ENCODE measurements at regions not wholly inside any gene's neighbourhood (a gene's known extent, or its start where the extent isn't known, plus 50 kb on each side); places are given as distances from the start of the nearest gene placed in this dataset.

DNA sequence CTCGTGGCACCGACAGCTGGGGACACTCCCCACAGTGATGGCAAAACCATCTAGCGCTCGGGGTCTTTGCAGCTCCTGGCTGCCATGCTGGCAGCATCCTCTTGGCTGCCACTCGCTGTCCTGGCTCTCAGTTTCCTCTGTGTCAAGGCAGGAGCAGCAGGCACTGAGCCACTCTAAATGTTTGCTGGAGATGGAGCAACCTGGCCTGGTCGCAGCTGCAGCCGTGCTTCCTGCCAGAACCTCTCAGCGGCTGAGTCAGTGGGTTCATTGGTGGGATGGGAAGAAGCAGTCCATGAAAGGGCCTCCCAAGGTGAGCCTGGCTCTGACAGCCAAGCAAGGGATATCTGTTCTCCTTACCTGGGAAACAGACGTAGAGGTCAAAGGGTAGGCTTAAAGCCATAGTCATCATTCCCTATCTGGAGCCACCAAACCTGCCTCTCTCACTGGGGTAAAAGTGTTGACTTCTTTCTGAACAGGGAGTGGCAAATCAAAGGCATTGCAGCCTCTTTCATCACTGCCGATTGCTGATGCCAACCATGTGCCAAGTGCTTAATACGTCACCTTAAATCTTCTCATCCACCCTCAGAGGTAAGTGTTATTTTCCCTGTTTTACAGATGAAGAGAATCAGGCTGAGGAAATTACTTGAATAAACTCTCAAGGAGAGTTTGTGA, 304.8 kb upstream of the ZNF462 start:
- DNase-seq = no peak

DNA sequence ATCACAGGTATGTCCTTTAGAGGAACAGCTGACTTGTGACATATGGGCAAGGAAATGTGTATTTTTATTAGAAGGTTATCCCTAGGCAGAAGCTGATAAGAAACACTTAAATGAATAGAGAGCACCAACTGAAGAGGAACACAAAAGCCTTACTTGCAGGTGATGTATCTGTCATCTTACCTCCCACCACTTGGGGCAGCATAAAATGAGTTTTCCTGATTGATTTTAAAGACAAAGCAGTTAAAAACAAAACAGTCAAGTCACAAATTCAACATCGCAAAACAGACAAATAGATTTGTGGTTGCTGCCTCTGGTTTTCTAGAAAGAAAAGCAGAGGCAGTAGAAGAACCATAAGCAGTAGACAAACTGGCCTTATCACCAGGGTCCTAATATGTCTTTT, 302.4 kb upstream of the ZNF462 start:
- DNase-seq = no peak

DNA sequence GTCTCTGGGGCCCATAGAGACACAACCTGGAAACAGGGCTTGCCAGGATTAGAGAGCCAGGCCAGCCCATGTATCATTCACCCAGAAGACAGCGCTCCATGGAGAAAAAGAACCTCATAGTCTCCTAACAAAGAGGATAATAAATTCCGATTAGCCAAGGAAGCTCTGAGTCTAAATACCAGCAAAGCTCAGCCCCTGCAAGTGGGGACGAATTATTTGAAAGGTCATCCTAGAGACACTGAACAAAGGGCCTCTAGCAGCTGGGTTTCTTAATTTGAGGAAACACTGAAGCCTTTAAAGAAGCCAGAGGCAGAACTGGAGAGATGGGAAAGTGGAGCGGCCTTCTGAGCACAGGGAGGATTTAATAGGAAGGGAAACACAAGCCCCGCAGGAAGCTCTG, 287.1 kb upstream of the ZNF462 start:
- DNase-seq = no peak

DNA sequence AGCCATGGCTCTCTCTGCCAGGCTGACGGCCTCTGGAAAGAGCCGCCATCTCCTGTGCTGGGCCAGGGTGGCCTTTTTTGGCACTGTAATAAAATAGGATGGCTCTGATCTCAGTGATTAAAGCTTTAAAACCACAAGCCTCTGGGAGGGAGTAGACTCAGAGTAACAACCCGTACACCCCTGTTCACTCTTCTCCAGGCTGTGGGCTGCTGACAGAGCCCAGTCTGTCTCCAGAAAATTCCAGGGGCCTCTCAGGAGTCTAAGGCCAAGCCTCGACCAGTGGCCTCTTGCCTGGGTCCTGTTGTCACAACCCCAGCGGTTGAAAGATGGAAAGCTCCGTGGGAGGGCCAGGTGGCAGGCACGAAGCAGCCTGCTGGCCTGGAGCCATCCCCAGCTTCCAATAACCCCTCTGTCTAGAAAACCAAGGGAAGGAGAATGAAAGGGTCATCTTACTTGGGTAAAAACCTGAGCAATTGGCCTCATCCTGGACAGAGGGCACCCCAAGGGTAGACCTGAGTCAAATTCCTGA, 286.7 kb upstream of the ZNF462 start:
- DNase-seq = no peak

DNA sequence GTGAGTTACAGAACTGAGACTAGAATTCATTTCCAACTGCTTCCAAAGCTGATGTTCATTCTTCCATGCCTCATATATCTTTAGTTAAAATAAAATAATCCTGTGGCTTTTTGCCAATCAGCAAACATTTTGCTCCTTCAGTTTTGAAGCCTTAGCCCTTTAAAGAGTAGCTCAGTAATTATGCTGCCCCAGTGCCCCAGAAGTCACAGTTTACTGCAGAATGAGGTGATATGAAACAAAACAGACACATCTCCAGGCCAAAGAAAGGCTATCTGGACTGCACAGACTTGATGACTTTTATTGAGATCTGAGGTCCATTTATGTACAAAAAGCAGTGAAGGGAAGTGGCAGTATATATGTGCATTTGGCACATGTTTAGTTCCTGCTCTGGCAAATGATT, 285.8 kb upstream of the ZNF462 start:
- no peak for DNase-seq

DNA sequence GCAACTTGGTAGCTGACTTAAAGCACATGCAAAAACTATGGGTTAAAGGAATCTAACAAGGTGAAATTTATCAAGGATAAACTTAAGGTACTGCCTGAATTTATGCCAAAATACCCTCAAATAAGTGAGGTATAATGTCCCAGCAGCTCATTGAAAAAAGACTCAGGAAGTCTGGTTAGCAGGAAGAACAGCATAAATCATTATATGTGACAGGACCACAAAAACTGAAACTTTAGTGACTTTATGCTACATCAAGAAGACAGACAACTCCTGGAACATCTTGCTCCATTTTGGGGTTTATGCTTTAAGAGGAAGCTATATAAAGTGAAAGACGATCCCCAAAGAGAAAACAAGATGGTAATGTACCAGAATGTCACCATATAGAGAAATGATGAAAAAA, 282.4 kb upstream of the ZNF462 start:
- no peak for DNase-seq

DNA sequence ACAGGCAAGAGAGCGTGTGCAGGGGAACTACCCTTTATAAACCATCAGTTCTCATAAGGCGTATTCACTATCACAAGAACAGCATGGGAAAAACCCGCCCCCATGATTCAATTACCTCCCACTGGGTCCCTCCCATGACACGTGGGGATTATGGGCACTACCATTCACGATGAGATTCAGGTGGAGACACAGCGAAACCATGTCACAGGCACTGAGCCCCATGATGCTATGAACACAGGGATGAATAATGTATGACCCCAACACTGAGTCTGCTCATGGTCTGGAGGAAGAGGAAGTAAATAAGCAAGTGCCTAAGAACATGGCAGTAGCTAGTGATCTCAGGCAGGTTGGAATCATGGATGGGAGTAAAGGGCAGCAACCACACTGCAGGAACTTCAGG, 281.0 kb upstream of the ZNF462 start:
- no peak for DNase-seq

DNA sequence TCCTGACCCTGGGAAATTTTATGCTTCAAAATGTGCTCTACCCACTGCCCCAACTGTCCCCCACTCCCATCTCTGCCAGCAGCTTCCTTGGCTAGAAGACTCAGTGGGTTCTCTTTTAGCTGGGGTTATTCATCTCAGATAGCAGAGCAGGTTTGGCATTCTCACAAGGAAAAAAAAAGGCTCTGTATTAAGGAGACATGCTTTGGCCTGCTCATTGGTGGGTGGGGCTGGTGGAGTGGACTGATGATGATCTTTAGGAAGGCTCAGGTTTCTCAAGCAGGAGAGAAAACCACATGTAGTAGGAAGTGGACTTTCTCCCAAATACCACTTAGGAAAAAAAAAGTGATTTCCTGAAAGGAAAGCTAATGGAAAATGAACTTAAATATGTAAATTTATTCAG, 279.2 kb upstream of the ZNF462 start:
- DNase-seq = no peak

DNA sequence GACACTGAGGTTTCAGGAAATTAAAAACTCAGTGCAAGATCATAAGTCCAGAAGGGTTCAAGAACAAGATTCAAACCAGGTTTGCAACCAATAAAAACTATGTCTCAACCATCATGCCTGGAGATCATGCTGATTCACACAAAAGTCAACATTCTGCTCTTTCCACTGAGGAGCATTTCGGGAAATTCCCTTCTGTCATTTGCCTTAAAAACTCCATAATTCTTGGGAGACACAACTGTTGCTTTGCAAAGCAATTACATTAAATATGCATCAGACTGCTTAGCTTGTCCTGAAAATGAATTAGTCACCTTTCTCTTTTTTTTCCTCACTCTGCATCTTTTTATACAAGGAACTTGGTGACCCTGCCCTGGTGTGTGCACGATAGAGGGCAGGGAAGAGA, 275.9 kb upstream of the ZNF462 start:
- DNase-seq = no peak

DNA sequence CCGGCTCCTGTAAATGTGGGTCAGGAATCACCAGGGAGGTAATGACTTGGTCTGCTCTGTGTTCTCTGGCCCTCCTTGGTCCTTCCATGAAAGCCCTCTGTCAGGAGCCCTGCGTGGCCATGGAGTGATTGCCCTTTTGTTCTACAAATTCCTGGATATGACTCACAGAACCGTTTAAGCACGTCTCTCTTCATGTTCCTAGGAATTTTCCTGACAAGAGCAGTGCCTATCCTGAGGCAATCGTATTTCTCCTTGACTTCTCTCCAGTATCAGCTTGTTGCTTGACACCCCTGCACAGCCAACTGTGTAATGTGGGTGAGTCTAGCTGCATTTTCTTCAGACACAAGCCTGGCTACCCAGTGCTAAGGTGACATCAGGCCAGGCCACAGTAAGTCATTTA, 274.3 kb upstream of the ZNF462 start:
- no peak for DNase-seq

DNA sequence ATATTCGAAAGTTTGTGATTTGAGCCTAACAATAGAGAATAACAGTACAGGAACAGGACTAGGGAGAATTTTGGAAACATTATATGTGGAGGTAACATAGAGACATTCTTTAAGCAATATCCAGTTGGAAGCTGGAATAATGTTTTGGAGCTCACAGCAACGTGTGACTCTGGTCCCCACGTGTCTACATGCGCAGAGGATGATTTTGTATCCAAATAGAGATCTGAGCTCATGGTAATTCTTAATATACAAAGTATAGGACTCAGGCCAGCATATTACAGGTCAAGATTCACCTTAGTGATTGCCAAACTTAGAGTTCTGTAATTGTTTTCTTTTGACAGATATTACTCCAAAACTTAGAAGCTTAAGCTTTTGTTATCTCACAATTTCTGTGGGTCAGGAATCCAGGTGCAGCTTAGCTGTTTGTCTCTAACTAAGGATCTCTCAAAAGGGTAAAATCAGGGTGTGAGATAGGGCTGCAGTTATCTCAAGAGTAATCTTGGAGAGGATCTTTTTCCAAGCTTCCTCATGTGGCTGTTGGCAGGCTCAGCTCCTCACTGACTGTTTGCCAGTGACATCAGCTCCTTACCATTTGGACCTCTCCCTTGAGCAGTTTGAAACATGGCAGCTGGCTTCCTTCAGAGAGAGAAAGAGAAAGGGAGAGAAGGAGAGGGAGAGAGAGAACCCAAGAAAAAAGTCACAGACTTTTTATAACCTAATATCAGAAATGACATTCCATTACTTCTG, 272.0 kb upstream of the ZNF462 start:
- no peak for DNase-seq

DNA sequence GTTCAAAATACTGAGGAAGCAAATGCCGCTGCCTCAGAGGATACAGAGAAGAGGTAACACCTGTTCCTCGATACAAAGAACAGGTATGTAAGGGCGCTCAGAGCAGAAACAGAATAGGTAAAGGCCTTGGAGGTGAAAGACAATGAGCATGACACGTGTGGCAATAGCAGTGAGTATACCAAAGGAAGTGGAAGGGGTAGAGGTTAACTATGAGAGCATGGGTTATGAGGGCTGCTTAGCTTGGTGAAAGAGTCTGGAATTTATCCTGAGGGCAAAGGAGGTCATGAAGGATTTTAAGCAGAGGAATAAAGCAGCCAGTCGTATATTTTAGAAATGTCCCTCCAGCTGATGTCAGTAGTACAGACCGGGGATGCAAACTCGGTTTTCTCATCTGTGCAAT, 269.8 kb upstream of the ZNF462 start:
- DNase-seq = no peak

DNA sequence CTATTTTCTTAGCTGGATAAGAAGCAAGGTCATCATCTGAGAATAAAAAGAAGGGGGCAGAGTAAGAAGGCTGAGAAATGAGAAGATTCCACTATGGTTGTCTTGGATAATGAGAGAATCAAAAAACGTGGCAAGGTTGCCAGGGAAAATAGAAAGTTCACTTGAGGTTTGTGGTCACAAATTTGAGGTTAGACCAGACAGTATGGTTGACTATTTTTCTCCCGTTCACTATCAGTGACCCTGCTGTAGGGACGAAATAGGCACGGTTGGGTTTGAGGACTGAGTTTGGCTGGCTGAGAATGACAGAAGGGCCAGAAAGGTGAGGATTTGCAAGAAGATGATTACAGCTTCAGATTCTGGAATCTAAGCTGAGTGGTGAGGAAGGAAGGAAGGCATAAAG, 266.0 kb upstream of the ZNF462 start:
- DNase-seq = no peak

DNA sequence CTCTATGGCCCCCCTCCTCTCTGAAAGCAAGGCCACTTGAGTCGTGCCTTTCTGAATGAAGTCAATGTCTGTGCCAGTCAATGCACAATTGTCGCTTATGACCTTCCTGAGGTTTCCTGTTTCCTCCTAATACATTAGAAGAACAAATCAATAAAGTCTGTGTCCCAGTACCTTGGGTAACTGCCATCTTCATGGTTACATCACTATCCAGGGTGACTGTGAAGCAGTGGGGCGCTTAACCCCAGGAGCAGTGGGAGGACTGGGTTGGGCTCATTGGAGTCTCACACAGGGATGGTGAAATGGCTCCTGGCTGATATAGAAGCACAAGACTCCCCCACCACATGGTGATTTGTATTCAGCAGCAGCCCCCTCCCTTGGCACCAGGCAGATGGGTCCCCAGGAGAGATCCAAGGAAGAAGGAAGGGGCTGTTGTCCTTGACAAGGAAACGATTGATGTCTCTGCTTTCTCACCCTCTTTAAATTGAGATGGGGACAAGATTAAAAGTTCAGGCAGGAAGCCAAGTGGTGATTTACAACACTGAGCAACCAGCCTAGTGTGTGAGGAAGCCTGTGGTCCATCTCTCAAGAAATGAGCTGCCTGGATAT, 261.9 kb upstream of the ZNF462 start:
- DNase-seq = no peak

DNA sequence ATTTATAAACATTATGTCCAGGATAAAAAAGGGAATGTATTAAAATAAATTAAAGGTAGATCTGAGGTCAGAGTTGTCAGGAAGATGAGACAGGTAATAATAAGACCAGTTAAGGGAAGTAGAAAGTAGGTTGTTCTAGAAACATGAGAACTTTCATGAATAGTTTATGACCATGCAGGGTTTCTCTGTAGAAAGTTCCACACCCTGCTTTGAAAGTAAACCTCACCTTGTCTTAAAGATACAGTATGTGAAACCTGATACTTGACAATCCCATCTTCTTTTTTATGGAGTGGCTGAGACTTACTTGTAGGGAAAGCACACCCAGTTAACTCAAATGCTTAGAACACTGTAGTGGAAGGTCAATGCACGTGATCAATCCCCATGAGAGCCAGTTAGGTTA, 260.6 kb upstream of the ZNF462 start:
- no peak for DNase-seq

DNA sequence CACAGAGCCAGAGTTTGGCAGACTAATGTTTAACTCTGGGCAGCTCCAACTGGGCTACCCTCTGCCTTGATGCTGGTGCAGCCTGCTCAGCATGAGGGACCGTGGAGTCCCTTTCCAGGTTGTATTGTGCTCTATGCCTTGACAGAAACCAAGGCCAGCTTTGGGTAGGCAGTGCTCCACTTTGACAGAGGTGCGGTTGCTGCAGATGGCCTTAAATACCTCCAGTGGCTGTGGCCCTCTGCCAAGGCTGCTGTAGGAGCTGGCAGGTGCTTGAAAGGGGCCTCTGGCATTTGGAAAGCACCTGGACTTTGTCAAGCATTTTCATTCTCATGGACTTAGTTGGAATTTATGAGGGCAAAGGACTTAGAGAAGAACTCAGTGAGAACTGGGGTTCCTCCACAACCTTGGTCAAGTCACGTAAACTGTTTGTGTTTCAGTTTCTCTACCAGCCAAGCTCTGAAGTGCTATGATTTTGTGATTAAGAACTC, 249.7 kb upstream of the ZNF462 start:
- DNase-seq = no peak

DNA sequence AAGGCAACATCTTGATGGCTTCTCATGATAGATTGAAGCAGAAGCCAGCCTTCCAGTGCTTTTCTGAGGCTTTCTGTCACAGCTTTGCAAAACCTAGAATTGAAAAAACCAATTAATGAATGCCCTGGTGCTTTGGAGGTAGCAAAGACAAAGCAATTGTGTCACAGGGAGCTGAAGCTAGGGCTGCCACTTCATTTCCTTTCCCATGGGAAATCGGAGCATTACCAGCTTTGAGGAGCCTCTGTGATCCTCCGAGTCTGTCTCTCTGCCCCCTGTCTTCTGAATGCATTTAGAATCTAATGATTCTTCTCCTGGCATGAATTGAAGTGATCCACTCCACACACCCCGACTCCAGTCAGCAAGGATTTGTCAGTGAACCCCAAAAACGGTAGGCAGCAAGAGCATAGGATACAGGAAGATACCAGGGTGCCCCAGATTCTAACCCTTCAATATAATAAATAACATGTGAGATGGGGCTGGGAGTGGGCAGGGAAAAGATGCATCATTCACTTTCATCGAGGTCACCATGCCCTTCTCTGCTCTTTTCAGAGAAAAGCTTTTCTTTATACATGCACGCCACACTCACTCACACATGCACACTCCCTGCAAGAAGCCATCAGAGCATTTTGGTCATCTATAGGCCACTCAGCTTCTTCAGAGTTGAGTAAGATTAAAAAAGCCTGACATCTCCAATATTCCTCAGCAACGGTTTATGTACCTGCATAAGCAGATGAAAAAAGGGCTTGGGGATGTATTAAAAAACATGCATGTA, 247.7 kb upstream of the ZNF462 start:
- DNase-seq = no peak

DNA sequence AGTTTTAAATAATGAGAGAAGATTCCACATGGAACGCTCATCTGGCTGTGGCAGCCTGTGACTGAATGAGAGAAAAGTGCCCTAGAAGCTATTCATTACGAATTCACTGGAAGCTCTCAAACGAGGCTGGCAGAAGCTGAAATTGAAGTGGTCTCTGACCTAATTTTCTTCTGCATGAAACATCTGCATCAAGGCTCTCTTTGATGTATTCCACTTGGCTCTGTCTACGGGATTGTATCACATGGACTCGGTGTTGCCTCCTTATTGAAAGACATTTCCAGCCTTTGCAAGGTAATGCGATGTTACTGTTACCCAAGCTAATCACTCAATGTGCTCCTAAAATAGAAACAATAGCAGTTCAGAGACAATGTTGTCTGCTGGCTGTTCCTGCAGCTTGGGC, 246.9 kb upstream of the ZNF462 start:
- no peak for DNase-seq

DNA sequence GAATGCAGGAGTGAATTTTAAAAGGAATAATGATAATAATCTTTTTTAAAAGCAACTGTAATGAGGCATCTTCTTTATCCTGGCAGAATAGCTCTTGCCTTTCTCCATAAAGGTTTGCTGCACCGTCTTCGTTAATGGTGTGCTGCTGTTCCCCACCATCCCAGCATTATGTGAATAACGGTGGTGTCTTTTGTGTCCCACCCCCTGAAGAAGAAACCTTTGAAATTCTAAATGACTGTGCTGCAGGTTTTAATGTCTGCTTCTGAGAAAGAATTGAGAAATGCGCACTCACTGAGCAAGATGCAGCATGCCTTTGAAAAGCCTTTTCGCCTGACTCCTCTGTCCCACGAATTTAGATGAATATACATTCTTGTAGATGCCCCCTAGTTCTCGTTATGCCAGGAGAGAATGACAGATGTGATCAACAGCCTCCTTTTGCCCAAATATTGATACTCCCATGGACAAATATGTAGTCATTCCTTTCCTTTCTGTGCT, 246.1 kb upstream of the ZNF462 start:
- DNase-seq = no peak

DNA sequence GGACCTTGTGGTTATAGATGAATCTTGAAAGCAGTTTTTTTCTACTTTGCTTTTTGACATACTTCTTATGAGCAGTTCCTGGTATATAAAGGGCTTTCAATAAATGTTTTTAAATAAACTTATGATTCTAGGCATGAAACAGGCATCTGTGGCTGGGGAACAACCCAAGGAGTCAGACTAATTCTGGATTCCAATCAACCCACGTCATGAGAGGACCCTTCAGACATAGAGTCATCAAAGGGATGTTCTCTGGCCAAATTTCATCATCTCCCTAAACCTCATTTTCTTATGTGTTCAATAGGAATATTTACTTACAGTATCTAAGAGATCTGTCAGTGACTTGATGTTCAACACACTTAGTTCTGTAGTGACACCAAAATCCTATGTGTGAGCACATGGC, 243.8 kb upstream of the ZNF462 start:
- no peak for DNase-seq

DNA sequence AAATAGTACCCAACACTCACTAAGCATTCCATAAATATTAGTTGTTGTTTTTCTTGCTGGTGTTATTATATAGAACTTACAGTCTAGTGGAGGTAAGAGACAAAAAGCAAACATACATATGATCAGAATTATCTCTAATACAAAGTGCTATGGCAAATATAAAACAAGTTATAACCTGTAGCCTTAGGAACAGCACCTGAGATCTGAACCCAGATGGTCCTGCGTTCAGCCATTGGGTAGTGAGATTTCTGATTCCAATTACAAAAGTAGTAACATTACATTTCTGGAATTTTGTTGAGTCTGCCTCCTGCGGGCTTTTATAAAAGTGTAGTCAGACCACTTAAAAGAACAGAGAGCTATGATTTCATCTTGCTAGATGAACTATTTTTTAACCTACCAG, 242.9 kb upstream of the ZNF462 start:
- DNase-seq = no peak

DNA sequence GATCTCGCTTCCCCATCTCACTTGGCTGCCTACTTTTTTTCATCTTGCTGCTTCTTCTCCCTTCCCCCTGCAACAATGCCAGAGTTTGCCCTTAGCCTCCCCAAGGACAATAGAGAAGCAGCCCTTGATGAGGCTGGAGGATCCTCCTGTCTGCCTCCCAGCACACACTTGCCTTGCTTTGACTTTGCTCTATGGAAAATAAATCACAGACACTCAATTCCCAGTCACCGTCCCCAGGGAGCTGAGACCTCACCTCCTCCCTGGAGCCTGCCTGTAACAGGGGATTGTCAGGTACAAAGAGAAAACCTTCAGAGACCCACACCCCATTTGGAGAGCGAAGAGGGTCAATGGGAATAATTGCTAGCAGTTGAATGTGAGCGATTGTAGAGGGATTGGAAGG, 242.1 kb upstream of the ZNF462 start:
- DNase-seq = no peak

Data from NCI-H2081 treated with DMSO at 0.1 percent for 48 hours (cell line).